ENCODE measurements at regions not wholly inside any gene's neighbourhood (a gene's known extent, or its start where the extent isn't known, plus 50 kb on each side); places are given as distances from the start of the nearest gene placed in this dataset.
A peak's percentile ranks its signal among the peaks of the same experiment; 100 is the strongest.

DNA sequence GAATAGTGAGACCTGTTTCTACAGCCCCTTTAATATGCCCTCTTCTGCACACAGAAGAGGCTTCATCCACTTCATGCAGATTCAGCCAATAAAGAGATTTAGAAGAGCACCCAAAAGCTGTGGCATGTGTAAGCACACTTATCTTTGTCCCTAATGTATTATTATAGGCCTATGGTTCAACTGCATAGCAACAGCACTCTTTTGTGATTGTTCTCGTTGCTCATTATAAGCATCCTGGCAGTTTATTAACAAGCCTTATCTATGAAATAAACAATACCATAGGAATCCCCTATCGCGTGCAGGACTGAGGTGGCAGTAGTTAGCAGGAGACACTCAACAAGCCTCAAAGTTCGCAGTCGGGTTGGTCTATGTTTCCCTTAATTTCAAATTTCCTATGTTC, 138.5 kb upstream of the BEND6 start:
- Histone ChIP-seq H3K56ac (ENCODE audit: insufficient read length, low read depth, low read length) (no peak overlapping the region), H3T11ph (ENCODE audit: low read length) (no peak overlapping the region), H4K91ac (ENCODE audit: insufficient read length, low read depth, low read length) (no peak overlapping the region), H3K27me3 (ENCODE audit: insufficient read depth, low read length) (no peaks in the 10 kb centered on the region), H2BK5ac (ENCODE audit: insufficient read length, low read length) (no peak overlapping the region), H4K8ac (replicated peaks; ENCODE audit: insufficient read length, low read depth, low read length) (no peak overlapping the region), H2BK12ac (ENCODE audit: insufficient read length, low read depth, low read length) (no peak overlapping the region), H3K4ac (ENCODE audit: low read depth, low read length) (no peak overlapping the region), H2BK15ac (ENCODE audit: low read depth, low read length) (no peak overlapping the region), H2BK120ac (ENCODE audit: low read depth, low read length, poor library complexity, severe bottlenecking) (no peak overlapping the region), H3K4me2 (ENCODE audit: insufficient read depth, insufficient read length, low read length) (no peak overlapping the region), H3K14ac (ENCODE audit: insufficient read depth, low read length) (no peak overlapping the region), H3K18ac (ENCODE audit: insufficient read length, low read depth, low read length) (no peak overlapping the region), H3K23ac (ENCODE audit: insufficient read length, low read depth, low read length) (no peak overlapping the region), H3K9me3 (ENCODE audit: control insufficient read depth, low read depth, low read length) (no peaks in the 10 kb centered on the region), H3K4me1 (ENCODE audit: insufficient read depth, low read length) (peaks cover 11% of the 10 kb centered on the region; the same call in 1 of the 2 replicates), H3K79me1 (ENCODE audit: insufficient read depth, low read depth, low read length, poor library complexity, severe bottlenecking) (peaks cover 15% of the 10 kb centered on the region), H4K5ac (ENCODE audit: insufficient read length, low read depth, low read length) (no peak overlapping the region), H2AK5ac (ENCODE audit: insufficient read length, low read length) (no peak overlapping the region), H3K79me2 (ENCODE audit: insufficient read depth, low read length) (peaks cover 23% of the 10 kb centered on the region; the same call in 1 of the 2 replicates), H3K23me2 (ENCODE audit: insufficient read length, low read depth, low read length, poor library complexity, severe bottlenecking) (no peaks in the 10 kb centered on the region), H4K20me1 (ENCODE audit: control insufficient read depth, insufficient read depth, insufficient read length) (no peaks in the 10 kb centered on the region), H3K9ac (ENCODE audit: extremely low read depth, insufficient read length, low read length) (no peak overlapping the region), H2BK20ac (ENCODE audit: low read depth, low read length, poor library complexity, severe bottlenecking) (no peak overlapping the region), H2AFZ (ENCODE audit: low read length) (no peak overlapping the region), H3K27ac (ENCODE audit: insufficient read length, low read depth, low read length) (no peak overlapping the region)
- Mint-ChIP-seq H3K27me3 (ENCODE audit: low read depth) (no peaks in the 10 kb centered on the region), H3K36me3 (ENCODE audit: insufficient read depth in 1 of 3, low read depth in 3 of 3) (no peaks in the 10 kb centered on the region), H3K4me1 (peaks cover 22 to 26% of the 10 kb centered on the region in 2 experiments), H3K9me3 (no peaks in the 10 kb centered on the region), H3K27ac (peak overlapping the region in 1 of 3 experiments; percentile 11; a peak in 1 of 7 replicates), H3K4me3 (no peak overlapping the region)
- no peak for DNase-seq
- TF ChIP-seq, protein P1, sequence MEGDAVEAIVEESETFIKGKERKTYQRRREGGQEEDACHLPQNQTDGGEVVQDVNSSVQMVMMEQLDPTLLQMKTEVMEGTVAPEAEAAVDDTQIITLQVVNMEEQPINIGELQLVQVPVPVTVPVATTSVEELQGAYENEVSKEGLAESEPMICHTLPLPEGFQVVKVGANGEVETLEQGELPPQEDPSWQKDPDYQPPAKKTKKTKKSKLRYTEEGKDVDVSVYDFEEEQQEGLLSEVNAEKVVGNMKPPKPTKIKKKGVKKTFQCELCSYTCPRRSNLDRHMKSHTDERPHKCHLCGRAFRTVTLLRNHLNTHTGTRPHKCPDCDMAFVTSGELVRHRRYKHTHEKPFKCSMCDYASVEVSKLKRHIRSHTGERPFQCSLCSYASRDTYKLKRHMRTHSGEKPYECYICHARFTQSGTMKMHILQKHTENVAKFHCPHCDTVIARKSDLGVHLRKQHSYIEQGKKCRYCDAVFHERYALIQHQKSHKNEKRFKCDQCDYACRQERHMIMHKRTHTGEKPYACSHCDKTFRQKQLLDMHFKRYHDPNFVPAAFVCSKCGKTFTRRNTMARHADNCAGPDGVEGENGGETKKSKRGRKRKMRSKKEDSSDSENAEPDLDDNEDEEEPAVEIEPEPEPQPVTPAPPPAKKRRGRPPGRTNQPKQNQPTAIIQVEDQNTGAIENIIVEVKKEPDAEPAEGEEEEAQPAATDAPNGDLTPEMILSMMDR (conservative IDR thresholded peaks at IDR 0.05): no peak
- WGBS (ENCODE audit: extremely low coverage, insufficient read length, low lambda C conversion rate): no CpG with 5 or more reads among the region's 5 CpGs
